Iris pigment epithelial cell (primary cell): ENCODE measurements at regions not wholly inside any gene's neighbourhood (a gene's known extent, or its start where the extent isn't known, plus 50 kb on each side); places are given as distances from the start of the nearest gene placed in this dataset.
"Not testable (repeated sequence)": the region's sequence is repeated elsewhere in the genome, so short reads cannot be mapped to it uniquely, and the experiment has no call there.

Experiments used
- DNase-seq: peaks from one replicate; pipeline ENCODE4 v3.0.0-alpha.2; 2011; ENCODE audit warnings: low read depth

DNA sequence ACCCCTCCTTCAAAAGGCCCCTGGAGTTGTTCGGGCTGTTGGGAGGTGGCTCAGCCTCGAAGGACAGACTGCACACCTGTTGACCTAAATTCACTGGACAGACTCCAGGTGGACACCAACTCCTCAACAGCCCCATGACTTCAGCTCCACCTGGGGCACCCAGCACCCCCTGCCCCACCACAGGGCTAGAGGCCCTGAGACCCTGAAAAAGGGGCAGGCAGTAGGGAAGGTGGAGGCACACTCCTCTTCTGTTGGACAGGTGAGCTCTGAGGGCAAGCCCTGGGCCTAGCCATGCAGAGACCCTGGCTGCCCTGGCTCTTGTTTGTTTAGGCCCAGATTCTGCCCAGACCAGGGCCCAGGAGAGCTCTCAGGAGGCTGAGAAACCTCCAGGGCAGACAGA, 409.7 kb upstream of the CAMK1G start:
- not testable (repeated sequence) for DNase-seq

DNA sequence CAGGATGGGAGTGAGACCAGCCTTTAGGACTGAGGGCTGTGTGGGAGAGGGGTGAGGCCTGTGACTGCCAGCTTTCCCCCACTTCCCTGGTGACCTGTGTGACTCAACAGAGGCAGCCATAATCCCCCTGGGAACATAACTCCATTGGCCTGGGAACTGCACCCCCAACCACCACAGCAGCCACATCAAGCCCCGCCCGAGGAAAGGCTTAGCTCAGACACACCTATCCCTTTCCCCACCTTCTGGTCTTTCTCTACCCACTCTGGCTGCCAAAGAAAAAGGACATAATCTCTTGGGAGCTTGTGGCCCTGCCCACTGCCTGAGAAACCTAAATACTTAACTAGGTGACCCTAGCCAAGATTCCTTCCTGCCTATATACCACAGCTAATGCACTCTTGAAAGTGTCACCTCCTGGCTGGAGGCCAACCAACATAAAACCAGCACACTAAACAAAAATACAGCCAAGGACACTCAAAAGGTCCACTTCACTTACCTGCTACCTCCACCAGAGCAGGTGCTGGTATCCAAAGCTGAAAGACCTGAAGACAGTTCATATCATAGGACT, 406.6 kb upstream of the CAMK1G start:
- no peak for DNase-seq

DNA sequence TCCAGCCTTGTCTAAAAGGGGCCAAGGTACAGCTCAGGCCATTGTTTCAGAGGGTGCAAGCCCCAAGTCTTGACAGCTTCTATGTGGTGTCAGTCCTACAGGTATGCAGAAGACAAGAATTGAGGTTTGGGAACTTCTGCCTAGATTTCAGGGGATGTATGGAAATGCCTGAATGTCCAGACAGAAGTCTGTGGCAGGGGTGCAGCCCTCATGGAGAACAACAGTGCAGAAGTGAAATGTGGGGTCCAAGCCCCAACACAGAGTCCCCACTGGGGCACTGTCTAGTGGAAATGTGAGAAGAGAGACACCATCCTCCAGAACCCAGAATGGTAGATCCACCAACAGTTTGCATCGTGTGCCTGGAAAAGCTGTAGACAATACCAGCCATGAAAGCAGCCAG, 400.3 kb upstream of the CAMK1G start:
- no peak for DNase-seq

DNA sequence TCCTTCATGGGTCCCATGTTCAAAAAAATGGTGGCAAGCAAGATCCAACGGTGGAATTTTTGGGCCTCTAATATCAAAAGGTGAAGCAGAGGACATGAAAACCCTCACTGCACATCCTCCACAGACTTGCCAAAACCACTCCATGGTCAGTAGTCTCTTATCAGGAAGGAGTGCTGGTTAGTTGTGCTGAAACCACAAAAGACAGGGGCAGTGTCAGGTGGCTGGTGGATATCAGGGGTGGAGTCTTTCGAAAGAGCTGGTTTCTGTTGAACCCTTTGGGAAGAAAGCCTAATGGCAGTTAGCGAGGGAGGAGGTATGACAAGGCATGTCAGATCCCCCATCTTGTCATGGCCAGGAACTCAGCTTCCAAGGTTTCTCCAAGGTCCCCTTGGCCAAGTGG, 395.9 kb upstream of the CAMK1G start:
- DNase-seq = no peak

DNA sequence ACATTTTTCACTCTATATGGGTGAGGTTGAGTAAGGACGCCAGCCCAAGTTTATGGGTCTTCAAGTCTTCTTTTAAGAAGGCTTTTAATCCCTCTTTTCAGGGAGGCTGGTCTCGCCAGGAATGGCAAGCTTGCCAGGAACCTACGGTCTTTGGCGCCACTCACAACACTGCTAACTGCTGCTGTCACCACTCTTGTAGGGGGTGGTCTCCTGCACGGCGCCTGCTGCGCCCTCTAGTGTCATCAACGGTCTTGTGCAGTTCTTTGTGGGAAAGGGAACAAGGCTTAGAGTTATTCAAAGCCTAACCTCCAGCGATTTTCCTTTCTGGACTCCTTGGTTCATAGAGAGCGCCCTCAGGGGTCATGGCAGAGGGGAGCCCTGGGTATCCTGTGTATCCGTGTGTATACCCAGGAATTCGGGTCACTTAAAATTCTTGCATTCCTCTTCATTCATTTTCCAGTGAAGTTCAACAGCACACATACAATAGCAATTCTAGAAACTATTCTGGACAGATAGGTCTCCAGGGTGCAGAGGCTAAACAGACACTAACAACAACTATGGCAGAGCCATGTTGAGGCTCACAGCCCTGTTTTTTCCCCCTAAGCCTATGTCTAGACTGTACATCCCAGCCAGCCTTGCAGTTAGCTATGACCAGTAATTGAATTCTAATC, 392.8 kb upstream of the CAMK1G start:
- peak; percentile 38 for DNase-seq

DNA sequence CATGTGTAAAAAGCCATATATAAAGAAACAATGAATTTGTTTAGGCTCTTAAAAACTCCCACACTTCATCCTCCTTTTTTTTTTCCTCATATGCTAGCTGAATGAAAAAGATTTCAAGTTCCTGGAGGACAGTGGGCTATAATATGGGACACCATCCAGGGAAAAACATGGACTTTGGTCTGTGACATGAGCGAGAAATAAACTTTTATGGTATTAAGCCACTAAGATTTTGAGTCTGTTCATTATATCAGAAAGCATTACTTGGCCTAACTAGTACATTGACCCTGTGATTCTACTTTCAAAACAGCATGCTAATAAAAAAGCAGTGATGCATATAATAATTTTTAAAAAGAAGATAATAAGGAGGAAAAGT, 392.3 kb upstream of the CAMK1G start:
- no peak for DNase-seq

DNA sequence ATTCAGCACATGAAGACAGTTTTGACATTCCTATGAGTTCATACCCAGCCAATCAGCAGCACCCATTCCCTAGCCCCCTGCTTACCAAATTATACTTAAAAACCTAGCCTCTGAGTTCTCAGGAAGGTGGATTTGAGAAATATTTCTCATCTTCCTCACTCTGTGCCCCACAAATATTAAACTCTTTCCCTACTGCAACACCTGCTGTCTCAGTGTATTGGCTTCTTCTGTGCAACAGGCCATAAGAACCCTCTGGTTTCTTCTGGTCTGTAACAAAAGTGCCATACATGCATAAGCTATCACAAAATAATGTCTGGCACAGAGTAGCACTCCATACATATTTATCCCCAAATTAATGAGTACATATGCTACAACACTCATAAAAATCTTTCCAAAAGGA, 387.4 kb upstream of the CAMK1G start:
- DNase-seq = no peak

DNA sequence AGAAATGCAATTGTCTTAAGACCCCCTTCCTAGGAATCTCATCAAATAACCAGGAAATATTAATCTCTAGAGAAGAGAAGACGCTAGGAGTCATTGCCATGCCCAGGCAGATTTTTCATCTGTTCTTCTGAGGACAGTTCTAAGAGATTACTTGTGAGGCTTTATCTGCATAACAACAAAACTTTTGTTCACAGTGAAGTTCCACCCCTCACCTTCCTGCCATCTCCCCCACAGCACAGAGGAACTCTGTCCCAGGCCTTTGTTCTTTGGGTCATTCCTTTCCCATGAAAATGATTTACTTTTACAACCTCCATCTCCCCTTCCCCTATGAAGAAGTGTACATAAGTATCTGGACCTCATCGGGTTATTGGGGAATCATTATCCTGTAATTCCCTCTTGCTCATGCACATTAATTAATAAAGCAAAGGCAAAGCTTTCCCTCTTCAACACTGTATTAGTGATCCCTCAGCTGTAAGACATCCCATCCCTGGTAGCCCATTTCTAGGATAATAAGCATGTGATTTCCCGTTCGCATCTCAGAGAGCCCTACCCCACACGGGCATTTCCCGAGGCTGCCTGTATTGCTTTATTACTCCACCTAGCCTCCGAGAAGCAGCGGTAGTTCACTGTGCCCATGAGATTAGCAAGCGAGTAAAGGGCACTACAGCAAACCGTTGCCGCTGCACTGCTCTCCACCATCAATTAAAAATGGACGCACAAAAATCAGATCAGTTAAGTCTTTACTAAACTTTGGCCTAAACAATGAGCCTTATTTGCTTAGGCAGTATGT, 384.4 kb upstream of the CAMK1G start:
- DNase-seq = no peak

DNA sequence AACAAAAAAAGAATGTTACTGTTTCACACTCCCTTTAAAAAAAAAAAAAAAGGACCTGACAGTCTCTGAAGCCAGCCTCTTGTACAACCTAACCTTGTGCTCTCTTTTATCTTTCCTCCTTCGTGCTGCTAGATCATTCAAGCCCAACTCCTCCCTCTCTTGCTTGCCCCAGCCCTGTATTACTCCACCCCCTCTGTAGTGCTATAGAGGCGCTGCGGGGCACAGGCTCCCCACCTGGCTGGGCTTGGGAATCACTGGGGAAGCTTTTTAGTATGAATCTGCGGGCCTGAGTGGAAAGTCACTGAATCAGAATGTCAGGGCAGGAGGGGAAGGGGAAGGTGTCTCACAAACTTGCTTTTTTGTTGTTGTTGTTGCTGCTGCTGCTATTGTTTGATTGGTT, 383.7 kb upstream of the CAMK1G start:
- no peak for DNase-seq

DNA sequence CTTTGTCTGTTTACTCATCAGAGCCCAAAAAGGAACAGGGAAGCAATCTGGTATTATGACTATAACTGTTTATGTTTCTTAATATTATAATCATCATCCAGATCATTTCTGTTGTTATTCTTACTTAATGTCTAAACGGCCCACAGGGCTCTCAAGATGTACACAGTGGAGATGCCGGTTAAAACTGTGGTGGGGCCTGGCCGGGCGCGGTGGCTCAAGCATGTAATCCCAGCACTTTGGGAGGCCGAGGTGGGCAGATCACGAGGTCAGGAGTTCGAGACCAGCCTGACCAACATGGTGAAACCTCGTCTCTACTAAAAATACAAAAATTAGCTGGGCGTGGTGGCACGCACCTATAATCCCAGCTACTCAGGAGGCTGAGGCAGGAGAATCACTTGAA, 381.2 kb upstream of the CAMK1G start:
- not testable (repeated sequence) for DNase-seq

DNA sequence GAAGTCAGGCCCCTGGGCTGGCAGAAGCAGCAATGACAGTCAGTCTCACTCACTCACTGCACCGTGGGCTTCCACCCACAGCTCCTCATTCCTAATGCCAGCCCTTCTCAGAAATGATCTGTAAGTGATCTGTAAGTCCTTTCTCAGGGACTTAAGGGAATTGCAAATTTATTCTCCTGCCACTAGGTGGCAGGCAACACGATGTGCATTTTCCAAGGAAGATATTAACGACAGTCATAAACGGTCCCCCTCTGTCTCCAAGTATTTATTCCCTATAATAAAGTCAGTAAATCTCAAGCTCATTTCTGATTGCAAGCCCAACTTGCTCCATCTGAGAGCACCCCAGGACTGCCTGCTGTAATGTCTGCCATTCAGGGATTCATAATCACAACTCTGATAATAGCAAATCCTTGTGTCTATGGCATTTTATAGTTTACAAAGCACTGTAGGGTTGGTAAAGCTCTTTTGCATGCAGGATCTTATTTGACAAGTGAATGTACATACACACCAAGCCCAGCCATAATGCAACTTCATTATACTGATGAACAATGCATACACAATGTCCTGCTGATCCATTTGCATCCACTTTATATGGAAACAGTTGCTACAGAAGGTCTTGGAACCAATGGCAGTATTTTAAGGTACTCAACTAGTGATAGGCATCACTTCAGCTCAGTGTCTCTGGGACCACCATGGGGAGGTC, 380.5 kb upstream of the CAMK1G start:
- peak; percentile 62 for DNase-seq

DNA sequence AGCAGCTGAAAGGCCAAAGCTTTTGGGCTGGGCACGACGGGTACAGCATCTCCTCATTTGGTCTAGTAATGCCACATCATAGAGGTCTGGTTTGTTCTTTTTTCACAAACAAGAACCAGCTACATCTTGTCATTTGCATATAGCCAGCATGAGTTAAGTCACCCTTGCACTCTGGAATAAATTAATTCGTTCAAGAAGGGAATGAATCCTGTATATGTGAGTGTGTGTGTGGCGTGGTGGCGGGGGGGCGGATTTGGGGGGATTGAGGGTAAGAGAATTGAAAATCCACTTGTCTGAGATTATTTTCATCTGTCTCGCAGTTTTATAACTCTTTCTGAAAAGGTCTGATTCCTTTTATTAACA, 380.0 kb upstream of the CAMK1G start:
- no peak for DNase-seq

DNA sequence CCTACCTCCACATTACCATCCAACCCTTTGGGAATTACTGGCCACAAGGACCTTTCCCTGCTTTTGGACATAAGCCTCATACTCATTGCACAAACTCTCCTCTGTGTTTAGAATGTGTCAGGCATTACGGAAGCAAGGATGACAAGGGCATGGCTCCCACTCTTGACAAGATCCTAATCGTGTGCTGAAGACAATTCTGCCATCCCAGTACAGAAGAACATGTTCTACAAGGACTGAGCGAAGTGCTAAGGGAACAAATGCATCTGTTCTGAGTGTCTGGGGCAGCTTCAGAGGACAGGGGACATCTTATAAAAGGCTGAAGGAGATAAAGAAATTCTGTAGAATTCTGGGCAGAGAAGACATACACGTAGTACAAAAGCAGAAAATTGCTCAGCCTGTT, 378.5 kb upstream of the CAMK1G start:
- DNase-seq = no peak

DNA sequence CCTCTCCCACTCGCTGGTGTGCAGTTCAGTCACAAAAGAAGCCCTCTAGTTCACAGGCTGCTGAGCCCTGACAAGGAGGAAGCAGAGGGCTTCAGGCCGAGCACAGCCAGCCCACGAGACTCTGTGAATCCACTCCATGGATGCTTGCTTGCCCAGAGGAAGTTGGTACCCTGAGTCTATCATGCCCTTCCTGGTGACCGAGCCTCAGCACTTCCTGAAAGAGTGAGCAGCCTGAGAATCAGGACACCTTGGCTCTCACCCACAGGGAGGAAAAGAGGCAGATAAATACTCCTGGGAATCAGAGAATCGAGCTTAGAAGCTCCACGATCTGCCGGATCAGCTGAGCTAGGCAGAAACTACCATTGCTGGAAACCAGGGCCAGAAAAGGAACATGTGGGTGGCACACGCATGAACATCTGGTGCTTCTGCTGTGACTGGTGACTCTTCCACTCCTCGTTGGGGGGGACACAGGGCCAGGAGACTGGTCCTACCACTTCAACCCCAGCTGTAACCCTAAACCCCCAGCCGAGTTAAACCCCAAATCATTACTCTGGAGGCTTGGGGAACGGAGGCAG, 376.3 kb upstream of the CAMK1G start:
- no peak for DNase-seq

DNA sequence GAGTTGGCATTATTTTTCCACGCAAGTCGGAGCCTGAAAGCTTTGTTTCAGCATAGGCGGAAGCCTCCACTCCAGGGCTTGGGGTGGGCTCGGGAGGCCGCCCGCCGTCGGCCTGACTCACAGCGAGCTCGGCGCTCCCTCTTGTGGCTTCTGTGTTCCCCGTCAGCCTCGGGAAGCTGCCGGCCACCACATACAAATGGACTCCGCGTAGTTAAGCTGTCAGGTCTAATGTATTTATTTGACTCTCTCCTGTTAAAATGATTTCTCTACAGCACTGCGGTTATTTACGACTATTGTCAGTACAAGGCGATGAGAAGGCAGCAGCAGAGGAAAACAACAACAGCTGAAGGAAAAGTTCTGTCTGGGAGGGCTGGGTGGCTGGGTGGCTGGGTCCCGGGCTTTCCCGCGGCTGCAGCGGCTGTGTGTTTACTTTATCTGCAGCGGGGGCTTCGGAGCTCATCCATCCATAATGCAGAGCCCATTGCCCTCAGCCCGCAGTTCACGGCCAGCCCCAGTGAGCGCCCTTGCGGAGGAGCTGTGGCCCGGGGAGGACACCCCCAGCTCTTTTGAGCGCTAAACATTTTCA, 375.7 kb upstream of the CAMK1G start:
- peak; percentile 75 for DNase-seq

DNA sequence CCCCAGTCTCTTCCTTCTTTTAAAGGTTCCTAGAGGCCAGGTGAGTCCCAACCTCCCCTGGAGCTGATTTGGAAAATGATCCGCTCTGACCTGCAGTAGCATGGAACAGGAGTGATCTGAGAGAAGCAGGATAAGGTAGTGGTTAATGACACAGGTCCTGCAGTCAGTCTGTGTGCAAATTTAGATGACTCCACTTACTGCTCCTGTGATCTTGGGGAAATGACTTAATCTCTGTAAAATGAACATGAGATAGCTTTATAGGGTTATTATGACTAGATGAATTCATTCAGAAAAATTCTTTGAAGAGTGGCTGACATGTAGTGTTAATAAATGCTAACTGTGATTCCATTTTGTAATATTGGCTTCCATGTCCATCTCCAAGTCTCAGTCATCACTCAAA, 374.9 kb upstream of the CAMK1G start:
- peak; percentile 11 for DNase-seq

DNA sequence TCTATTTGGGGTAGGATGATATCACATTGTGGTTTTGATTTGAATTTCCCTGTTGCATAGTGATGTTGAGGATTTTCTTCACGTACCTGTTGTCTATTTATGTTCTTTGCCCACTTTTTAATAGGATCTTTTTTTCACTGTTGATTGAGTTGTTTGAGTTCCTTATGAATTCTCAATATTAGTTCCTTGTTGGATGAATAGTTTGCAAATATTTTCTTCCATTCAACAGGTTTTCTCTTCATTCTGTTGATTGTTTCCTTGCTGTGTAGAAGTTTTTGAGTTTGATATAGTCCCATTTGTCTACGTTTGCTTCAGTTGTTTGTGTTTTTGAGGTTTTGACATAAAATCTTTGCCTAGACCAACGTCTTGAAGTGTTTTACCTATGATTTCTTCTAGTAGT, 369.5 kb upstream of the CAMK1G start:
- no peak for DNase-seq

DNA sequence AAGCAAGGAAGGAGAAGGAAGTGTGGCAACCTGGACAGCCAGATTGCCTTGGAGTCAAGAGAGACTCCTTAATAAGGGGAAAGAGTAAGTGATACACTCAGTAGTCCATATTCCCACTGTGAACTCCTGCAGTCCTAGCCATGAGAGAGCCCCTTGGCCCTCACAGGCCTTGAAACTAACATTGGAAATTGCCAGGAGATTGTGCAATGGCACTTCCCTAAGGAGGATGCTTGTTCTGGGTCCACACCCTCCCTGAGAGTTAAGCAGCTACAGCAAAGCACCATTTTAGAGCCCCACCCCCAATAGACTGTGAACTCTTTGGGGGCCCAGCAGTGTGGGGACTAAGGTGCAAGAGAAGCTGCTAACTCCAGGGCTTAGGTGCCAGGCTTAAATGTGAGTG, 367.7 kb upstream of the CAMK1G start:
- no peak for DNase-seq

DNA sequence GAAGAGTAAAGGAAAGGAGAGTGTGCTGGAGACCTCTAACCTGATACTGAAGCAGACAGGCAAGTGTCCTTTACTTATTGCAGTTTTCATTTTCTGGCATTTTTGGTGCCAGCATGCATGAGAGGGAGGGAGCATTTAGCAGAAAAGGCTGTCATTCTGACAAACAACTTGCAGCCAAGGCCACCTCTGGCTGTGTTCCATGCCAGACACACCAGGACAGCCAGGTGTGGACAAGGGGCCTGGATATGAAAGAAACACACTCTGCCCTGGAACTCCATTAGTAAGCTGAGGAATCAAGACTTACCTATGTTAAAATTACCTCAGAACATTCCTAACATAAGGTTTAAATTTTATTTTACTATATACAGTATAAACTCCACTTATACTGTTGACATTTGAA, 365.4 kb upstream of the CAMK1G start:
- no peak for DNase-seq

DNA sequence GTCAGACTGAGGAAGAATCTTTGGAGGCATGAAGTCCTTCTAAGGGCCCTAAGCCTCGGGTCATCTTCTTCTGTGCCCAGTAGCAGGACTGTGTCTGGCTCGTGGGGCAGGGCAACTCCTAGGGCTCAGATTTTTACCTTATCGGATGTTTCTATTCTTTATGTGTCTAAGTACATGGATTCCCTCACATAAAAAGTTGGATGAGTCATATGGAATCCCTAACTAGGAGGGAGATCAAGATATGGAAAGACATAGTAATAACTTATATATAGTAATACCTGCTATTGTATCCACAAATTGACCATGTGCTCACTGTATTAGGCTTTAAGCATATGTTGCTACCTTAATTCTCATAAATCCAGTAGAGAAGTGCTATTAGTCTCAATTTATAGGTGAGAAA, 364.5 kb upstream of the CAMK1G start:
- DNase-seq = no peak

DNA sequence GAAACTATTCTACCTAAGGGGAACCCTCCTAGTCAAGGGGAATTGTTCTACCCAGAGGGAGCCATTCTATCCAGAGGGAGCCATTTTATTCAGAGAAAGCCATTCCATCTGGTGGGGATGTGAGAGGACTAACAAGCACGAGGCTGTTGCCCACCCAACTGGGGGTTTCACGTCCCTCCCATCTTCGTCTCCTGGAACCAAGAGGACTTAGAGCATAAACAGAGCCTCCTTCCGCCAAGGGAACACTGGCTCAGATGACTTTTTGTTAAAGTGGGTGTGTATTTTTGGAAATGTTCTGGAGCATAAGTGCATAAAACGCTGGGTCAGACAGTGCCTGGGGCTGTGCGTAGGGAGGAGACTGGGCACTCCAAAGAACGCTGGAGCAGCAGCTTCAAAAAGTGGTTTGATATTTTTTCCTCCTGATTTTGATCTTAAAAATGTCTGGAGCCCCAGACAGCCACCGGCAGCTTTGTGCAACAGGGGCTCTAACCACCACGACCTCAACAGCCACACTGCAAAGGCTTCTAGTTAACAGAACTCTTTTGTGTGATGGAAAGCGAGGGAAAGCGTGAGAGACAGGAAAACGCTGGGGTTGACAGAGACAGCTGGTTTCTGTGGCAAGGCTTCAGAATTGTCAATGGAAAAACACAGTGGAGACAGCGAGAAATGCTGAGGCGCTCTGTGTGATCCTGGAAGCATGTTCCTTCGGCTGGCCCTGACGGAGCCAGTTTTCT, 363.6 kb upstream of the CAMK1G start:
- no peak for DNase-seq

DNA sequence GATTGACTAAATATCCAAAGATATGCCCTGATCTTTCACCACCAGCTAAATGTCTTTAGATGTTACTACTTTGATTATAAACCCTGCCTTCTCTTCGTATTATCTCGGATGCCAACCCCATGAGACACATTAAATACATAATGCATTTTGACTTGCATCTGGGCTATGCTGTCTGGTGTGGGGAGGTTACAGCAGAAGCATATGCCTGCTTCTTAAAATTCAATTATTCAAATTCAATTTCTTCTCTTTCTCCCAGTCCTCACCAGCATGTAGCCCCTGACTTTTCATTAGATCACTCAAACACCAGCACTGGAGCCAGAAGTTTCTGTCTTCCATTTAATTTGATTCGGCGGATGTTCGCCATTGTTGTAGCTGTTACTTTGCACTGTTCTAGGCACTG, 360.7 kb upstream of the CAMK1G start:
- no peak for DNase-seq
